HG03575 (cell line): ENCODE measurements at regions not wholly inside any gene's neighbourhood (a gene's known extent, or its start where the extent isn't known, plus 50 kb on each side); places are given as distances from the start of the nearest gene placed in this dataset.

Experiments used
- ATAC-seq: cut with Tn5 transposase; IDR thresholded peaks from one replicate; pipeline ENCODE4 v1.9.1; 2021; ENCODE audit not compliant: unreplicated experiment, insufficient number of reproducible peaks, low FRiP score; ENCODE audit errors: extremely low read depth

- no peak for ATAC-seq
Observed at GRCh38 chr14:100656996-100657395, 69.7 kb upstream of the DLK1 start.

GRCh38 chr14:100657780-100658179 lies 68.9 kb upstream of the DLK1 start:
- no peak for ATAC-seq

GRCh38 chr14:100658181-100658886 lies 68.4 kb upstream of the DLK1 start:
- no peak for ATAC-seq

GRCh38 chr14:100659345-100660001 lies 67.2 kb upstream of the DLK1 start:
- no peak for ATAC-seq

DNA sequence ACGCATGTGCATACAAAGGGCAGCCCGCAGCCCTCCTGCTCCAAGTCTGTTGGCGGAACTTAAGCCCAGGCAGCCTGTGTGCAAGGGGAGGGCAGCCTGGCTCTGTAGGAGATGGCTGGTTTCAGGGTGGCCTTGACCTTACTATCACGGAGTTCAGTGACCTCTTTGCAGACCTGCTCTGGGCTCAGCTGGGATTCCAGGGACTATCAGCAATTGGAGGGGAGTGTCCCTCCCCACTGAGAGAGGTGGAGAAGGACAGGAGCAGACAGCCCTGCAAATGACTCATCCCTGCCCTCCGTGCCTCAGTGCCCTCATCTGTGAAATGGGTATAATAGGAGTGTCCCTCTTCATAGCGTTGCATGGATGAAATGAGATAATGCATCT lies 66.2 kb upstream of the DLK1 start:
- no peak for ATAC-seq

DNA sequence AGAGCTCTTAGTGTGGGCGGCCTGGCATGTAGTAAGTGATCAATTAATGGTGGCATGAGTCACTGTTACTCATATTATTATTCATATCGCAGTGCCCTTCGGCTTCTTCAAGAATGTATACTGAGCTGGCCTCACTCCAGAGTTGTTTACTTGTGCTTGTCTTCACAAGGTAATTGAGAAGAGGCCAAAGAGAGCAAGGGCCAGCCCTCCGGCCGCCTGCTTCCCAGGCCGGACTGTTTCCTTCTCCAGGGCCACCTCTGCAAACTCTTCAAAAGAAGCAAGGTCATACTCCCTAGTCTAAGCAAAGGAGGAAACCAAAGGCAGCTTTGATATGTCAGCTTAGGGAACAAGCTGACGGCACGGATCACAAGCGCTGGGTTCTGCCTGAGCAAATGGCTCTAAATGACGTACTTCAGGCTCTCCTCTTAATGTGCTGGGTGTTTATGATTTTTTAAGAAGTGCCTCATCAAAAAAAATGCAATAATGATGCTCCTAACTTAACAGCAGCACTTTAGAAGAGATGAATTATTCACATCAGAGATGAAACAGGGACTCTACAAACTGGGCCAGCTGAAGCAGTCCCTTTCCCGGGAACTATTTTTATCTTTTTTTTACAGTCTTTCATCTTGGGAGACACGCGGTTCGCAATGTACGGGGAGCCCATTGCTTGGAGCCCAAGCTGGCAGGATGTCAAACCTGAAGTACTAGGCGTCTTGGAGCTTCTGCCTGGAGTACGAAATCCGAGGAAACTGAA lies 65.6 kb upstream of the DLK1 start:
- no peak for ATAC-seq

DNA sequence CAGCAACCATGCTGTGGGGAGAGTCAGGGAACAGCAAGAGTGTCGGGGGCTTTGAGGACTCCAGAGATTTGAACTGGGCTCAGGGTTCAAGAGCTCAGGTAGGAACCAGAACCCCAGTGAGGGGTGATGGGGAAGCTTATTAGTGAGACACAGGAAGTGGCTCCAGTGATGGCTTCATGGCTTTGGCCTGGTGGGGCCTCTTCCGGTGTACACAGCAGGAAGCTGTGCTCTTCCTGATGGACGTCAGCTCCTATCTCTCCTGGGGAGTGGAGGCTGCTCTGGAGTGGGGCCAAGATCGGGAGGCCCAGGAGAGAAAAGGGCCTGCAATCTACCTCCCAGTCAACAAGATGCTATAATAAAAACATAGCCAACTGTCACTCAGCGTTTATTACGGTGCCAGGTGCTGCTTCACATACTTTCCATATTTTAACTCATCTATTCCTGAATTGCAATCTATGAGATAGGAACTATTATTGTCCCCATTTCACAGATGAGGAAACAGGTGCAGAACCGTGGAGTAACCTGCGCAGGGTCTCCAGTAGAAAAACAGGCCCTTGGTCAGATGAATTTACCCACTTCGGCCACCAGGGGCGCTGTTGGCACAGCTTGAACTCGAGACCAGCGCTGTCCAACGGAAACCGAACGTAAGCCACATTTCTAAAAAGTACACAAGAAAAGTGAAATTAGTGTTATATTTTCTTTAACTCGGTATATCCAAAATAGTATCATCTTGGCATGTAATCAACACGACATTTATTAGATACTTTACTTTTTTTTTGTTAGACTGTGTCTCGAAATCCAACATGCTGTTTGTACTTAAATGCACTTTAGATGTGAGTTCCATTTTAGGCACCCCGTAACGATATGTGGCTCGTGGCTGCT lies 63.6 kb upstream of the DLK1 start:
- ATAC-seq = no peak

DNA sequence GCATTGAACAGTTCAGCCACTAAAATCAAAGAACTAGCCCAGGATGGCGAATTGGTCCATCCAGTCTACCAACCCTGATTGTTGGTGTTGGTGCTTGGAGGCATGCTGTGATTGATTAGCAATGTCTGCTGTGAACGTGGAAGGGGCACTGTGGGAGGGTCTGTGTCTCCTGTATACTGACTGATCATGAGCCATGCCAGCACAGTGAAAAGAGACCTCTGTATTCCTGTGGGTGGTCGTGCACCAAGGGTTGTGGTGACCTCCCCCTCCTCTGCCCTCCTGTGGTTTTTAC lies 63.0 kb upstream of the DLK1 start:
- ATAC-seq = no peak

DNA sequence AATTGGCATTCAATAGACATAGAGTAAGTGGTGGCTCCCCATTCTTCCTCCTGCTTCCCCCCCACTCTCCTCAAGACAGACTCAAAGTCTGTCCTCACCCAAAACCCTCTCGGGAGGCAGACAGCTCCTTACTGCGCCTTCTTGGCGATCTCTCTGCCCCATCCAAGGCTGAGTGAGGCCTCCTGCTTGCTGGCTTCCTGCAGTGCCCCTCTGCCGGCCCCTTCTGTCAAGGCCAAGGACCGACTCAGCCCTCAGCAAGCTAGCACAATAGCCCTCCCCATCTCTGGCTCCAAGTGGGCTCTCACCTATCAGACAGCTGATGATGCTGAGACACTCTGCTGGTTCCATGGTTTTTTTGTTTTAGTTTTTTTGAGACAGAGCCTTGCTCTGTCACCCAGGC lies 62.5 kb upstream of the DLK1 start:
- ATAC-seq = no peak

DNA sequence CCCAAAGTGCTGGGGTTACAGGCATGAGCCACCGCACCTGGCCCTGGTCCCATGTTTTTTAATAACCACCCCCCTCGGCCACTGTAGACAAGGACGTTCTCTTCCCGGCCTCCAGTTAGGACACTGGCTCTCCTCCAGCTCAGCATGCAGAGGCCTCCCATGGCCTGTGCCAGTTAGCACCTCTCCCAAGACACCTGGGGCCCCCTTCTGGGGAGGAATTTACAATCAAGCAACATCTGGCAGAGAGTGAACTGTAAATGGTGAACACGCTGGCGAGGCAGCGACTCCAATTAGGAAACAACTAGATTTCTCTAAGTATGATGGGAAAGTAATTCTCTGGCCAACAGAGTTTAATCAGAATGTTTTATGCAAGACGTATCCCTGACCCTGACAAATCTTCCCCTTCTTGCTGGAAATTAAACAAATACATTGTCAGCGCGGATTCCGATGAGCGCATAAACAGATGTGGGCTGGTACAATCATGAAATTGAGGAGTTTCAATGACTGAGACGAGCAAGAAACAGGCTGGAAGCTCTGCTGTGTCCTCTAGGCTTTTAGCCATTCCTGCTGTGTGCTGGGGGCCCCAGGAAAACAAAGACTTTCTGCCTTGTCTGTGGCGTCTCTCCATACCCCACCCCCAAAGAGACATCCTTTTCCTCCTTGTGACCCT lies 61.7 kb upstream of the DLK1 start:
- no peak for ATAC-seq

DNA sequence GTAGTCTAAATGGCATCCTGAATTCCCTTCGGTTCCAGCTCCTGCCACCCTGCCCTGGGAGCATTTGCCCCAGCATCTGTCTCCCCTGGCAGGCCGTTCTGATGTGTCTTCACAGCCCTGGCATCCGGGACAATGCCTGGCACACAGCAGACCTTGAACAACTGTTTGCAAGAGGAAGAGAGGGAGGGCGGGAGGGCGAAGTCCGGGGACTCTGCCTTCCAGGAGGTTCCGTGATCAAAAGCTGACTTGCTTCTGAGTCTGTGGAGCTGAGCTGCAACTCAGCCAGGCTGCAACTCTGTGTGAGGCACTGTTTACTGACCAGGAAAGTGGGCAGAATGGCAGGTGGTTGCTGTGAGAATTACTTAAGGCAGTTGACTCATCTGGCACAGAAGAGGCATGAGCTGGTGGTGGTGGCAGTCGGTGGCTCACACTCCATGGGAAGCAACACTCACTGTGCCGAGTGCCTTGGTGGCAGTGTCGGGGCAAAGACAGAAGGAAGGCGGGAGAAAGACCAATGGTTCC lies 61.1 kb upstream of the DLK1 start:
- ATAC-seq = no peak

DNA sequence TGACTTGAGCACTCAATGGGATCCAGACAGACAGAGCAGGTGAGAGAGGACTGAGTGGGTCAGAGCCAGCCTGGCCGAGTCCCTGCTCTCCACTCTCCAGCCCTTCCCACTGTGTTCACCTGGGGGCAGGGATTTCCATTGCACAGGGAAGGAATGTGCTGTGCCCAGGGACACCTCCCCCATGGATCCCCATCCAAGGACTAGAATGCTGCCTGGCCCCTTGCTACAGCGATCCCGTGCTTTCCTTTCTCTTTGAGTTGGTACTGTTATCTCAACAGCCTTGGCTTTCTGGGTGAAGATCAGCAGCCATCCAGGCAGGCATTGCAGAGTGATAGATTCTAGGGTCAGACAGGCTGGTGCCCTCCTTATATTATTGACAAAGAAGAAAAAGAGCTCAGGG lies 60.3 kb upstream of the DLK1 start:
- ATAC-seq = no peak

DNA sequence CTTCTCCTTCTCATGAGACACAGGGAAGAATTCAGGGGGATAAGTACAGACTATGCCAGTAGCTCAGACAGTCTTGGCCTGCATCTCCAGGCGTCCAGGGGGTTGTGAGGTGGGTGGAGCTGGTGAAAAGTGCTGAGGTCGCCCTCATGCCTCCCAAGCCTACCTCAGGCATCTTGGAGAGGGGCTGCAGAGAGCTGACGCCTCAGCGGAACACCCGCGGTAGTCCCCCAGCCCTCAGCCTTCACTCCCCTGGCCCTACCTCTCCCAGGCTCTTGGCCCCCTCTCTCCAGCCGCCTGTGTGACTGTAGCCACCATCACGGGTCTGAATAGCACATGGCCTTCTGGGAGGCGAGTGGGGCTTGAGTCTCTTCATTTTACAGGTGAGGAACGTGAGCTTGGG lies 59.8 kb upstream of the DLK1 start:
- no peak for ATAC-seq

DNA sequence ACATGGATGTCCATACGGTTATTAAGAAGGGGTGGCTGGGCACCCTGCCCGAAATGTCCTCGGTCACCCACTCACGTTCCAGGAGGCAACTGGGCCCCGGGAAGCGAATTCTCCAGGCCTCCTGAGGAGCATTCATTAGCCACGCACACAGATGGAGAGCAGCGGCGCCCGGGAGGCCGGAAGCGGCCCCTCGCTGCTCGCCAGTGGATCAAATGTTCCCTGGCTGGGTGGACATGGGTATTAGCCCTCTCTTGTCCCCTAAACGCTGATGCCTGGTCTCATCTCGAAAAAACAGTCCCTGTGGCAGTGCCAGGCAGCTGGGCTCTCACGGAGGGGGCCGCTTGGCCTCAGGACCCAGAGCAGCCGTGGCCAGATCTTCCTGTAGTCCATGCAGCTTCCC lies 59.0 kb upstream of the DLK1 start:
- ATAC-seq = no peak

- no peak for ATAC-seq
Observed at GRCh38 chr14:100668352-100668751, 58.3 kb upstream of the DLK1 start.

DNA sequence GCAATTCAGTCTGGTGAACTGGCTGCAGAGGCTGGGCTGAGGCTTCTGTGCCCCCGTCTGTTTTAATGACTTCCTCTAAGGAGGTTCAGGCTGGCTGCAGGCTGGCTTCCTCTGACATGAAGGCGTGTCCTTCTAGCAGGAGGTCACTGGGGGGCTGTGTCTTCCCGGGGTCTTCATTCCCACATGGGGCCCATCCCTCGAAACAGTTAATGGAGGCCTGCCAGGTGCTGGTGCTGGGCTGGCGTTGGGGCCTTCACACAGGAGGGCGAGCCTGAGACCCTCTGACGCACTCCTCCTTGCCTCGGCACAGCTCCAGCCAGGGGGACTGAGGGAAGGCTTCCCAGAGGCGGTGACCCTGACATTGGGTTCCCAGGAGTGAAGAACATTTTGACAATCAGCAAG lies 57.7 kb upstream of the DLK1 start:
- ATAC-seq = no peak

GRCh38 chr14:100669468-100669867 lies 57.2 kb upstream of the DLK1 start:
- no peak for ATAC-seq

DNA sequence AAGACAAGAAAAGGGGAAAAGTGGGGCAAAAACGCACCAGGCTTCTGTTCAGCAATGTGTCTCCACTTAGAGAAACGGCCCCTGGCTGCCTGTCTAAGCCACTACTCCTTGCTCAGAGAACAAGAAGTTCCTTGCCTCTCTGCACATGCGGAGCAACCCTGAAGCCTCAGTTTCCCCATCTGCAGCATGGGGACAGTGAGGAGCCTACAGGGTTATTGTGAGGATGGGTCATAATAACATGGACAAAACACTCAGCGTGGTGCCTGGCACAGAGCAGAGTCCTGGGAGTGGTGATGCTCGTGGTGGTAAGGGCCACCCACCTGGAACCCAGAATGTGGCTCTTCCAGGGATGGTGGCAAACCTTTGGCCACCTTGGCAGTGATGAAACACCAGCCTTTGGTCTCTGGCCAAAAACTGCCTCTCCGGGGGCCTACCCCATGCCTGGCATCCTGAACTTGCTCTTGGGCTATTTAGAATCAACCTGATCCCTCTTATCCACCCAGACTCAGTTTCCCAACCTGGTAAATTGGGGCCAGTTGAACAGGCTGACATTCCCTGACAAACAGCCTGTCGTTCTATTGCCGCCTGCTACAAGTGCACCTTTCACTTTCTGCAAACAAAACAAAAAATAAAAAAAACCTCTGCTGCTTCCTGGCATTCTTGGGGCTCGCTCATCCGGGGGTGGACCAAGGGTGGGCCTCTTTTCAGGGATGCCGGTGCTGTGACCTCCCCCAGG lies 56.5 kb upstream of the DLK1 start:
- ATAC-seq = no peak
